WTC11 (cell line): ENCODE measurements at regions not wholly inside any gene's neighbourhood (a gene's known extent, or its start where the extent isn't known, plus 50 kb on each side); places are given as distances from the start of the nearest gene placed in this dataset.

Experiments used
- AFF4 ChIP-seq: sonication (generic); formaldehyde crosslinking; IDR thresholded peaks from 2 replicates; pipeline ENCODE4 v1.8.1; 2023; ENCODE audit warnings: mild to moderate bottlenecking, missing genetic modification reagents, borderline replicate concordance
- CTCF ChIP-seq: fragments of 200-600 bp; IDR thresholded peaks from 2 replicates; pipeline ENCODE4 v1.8.0; 2022; ENCODE audit warnings: antibody characterized with exemption
- E2F1 ChIP-seq: sonication (generic); formaldehyde crosslinking; IDR thresholded peaks from 2 replicates; pipeline ENCODE4 v1.8.0; 2022; ENCODE audit warnings: mild to moderate bottlenecking, missing genetic modification reagents
- ESRRA ChIP-seq: sonication (generic); formaldehyde crosslinking; IDR thresholded peaks from 2 replicates; pipeline ENCODE4 v1.8.1; 2022; ENCODE audit warnings: mild to moderate bottlenecking, missing genetic modification reagents, borderline replicate concordance
- MXD4 ChIP-seq: fragments of 250-450 bp; sonication (Bioruptor Pico); IDR thresholded peaks from 2 replicates; pipeline ENCODE4 v1.8.0; 2021; ENCODE audit warnings: mild to moderate bottlenecking, moderate library complexity, borderline replicate concordance
- NFYB ChIP-seq: sonication (generic); formaldehyde crosslinking; conservative IDR thresholded peaks from 2 replicates; pipeline ENCODE4 v1.8.0; 2022; ENCODE audit warnings: low read depth, missing genetic modification reagents
- TCF7 ChIP-seq: sonication (generic); formaldehyde crosslinking; IDR thresholded peaks from 2 replicates; pipeline ENCODE4 v1.8.0; 2022; ENCODE audit warnings: mild to moderate bottlenecking, low read depth, missing genetic modification reagents, moderate library complexity
- ZNF121 ChIP-seq: sonication (generic); formaldehyde crosslinking; IDR thresholded peaks from 2 replicates; pipeline ENCODE4 v1.8.0; 2023; ENCODE audit warnings: missing genetic modification reagents
- ZNF219 ChIP-seq: sonication (generic); formaldehyde crosslinking; IDR thresholded peaks from 2 replicates; pipeline ENCODE4 v1.8.0; 2023; ENCODE audit warnings: missing genetic modification reagents, mild to moderate bottlenecking, borderline replicate concordance
- ZNF263 ChIP-seq: sonication (generic); formaldehyde crosslinking; IDR thresholded peaks from 2 replicates; pipeline ENCODE4 v1.8.1; 2022; ENCODE audit warnings: low read depth, mild to moderate bottlenecking, moderate library complexity, missing genetic modification reagents
- TF ChIP-seq, protein P1 (sequence below): sonication (generic); formaldehyde crosslinking; IDR thresholded peaks from 2 replicates; pipeline ENCODE4 v1.8.0; 2022; ENCODE audit warnings: mild to moderate bottlenecking, missing genetic modification reagents
- TF ChIP-seq, protein P2 (sequence below): sonication (generic); formaldehyde crosslinking; IDR thresholded peaks from 2 replicates; pipeline ENCODE4 v1.8.1; 2022; ENCODE audit warnings: mild to moderate bottlenecking, missing genetic modification reagents, moderate library complexity, borderline replicate concordance
- TF ChIP-seq, protein P3 (sequence below): fragments of 250-450 bp; sonication (Bioruptor Pico); IDR thresholded peaks from 2 replicates; pipeline ENCODE4 v1.8.0; 2021; ENCODE audit warnings: mild to moderate bottlenecking

- TF ChIP-seq, protein P1, sequence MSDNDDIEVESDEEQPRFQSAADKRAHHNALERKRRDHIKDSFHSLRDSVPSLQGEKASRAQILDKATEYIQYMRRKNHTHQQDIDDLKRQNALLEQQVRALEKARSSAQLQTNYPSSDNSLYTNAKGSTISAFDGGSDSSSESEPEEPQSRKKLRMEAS (CRISPR knock-in tag): no peak
- TF ChIP-seq CTCF (no peak), TCF7 (no peak), ZNF263 (CRISPR knock-in tag) (no peak), ZNF121 (CRISPR knock-in tag) (no peak), ESRRA (CRISPR knock-in tag) (no peak), NFYB (CRISPR knock-in tag) (no peak), E2F1 (CRISPR knock-in tag) (no peak), ZNF219 (CRISPR knock-in tag) (no peak), AFF4 (CRISPR knock-in tag) (no peak), MXD4 (CRISPR knock-in tag) (no peak)
- TF ChIP-seq, protein P2, sequence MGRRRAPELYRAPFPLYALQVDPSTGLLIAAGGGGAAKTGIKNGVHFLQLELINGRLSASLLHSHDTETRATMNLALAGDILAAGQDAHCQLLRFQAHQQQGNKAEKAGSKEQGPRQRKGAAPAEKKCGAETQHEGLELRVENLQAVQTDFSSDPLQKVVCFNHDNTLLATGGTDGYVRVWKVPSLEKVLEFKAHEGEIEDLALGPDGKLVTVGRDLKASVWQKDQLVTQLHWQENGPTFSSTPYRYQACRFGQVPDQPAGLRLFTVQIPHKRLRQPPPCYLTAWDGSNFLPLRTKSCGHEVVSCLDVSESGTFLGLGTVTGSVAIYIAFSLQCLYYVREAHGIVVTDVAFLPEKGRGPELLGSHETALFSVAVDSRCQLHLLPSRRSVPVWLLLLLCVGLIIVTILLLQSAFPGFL (CRISPR knock-in tag): no peak
- TF ChIP-seq, protein P3, sequence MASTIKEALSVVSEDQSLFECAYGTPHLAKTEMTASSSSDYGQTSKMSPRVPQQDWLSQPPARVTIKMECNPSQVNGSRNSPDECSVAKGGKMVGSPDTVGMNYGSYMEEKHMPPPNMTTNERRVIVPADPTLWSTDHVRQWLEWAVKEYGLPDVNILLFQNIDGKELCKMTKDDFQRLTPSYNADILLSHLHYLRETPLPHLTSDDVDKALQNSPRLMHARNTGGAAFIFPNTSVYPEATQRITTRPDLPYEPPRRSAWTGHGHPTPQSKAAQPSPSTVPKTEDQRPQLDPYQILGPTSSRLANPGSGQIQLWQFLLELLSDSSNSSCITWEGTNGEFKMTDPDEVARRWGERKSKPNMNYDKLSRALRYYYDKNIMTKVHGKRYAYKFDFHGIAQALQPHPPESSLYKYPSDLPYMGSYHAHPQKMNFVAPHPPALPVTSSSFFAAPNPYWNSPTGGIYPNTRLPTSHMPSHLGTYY (CRISPR knock-in tag): no peak
Measured at GRCh38 chr21:23223882-23224281, 2225.7 kb downstream of the NCAM2 start.
